IPS-20b (cell line): ENCODE measurements at regions not wholly inside any gene's neighbourhood (a gene's known extent, or its start where the extent isn't known, plus 50 kb on each side); places are given as distances from the start of the nearest gene placed in this dataset.

Source experiments
- H3K27ac ChIP-seq: one replicate; pipeline ENCODE4 v1.5.1; 2013; ENCODE audit warnings: low read length
- H3K27me3 ChIP-seq: 2 replicates; pipeline ENCODE4 v1.6.1; 2013; ENCODE audit warnings: mild to moderate bottlenecking, low read length, inconsistent platforms; ENCODE audit not compliant: insufficient read depth
- H3K36me3 ChIP-seq: 2 replicates; pipeline ENCODE4 v1.6.1; 2013; ENCODE audit warnings: low read depth, mild to moderate bottlenecking, inconsistent platforms, low read length, moderate library complexity; ENCODE audit not compliant: insufficient read depth
- H3K4me1 ChIP-seq: 2 replicates; pipeline ENCODE4 v1.6.1; 2013; ENCODE audit warnings: mild to moderate bottlenecking, control low read depth, inconsistent platforms, low read length, moderate library complexity; ENCODE audit not compliant: insufficient read depth
- H3K4me3 ChIP-seq: 2 replicates; pipeline ENCODE4 v1.5.1; 2013; ENCODE audit warnings: mild to moderate bottlenecking, low read length, inconsistent platforms
- H3K9ac ChIP-seq: 2 replicates; pipeline ENCODE4 v1.6.1; 2013; ENCODE audit warnings: low read depth, mild to moderate bottlenecking, inconsistent platforms, low read length, moderate library complexity
- H3K9me3 ChIP-seq: 2 replicates; pipeline ENCODE4 v1.6.1; 2013; ENCODE audit warnings: mild to moderate bottlenecking, low read depth, low read length, inconsistent platforms; ENCODE audit not compliant: insufficient read depth

DNA sequence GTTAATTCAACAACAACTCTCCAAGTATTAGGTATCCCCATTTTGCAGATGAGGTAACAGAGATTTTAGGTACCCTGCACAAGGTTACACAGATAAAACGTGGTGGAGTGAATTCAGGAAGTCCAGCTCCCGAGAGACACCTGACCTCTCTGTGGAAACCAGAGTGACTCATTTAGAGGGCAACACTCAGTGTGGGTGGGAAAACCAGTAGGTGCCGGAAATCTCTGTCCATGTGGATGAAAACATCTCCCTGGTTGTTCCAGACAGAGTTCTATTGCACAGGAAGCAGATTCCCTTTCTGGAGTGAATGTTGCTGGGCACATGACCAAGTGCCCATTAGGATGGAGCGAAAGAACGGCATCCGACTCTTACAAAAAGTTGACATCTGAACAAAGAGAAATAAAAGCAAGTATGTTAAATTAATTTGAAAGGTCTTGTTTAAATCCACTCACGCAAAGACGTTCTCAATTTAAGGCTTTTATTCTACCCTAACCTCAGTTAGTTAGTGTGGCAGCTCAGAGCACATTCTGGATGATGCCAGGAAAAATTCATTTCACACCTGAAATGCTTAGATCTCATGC lies 391.9 kb upstream of the WWC1 start:
- no peaks in the 10 kb centered on the region; the same call in 1 of the 2 replicates for H3K27me3 ChIP-seq
- no peak overlapping the region for H3K27ac ChIP-seq
- H3K4me1 ChIP-seq: peaks cover 17% of the 10 kb centered on the region
- H3K36me3 ChIP-seq: no peaks in the 10 kb centered on the region
- no peaks in the 10 kb centered on the region for H3K9me3 ChIP-seq
- no peak overlapping the region for H3K4me3 ChIP-seq
- H3K9ac ChIP-seq: no peak overlapping the region

DNA sequence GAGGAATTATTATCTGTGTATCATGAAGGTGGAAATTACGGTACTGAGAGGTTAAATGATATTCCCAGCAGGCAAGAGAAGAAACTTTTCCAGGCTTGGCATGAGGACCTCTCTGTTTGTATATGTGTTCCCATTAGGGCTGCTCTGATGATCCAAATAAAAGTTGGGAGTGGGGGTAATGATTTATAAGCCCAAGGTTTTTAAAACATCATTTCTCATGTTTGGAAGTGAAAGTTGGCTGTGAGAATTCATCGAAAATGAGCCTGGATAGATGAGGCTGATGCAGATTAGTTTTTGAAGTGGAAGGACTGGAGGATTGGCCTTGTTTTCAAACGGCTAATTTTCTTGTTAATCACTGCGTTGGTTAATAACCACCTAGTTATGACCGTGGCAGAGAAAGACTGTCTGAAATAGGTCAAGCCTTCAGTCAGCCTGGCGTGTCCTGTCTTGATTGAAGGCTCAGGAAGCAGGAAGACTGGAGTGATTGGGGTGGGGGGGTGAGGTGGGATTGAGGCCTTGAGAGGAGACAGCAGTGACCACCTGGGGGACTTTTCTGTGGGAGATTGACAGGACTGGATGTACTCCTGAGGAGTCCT lies 391.0 kb upstream of the WWC1 start:
- no peak overlapping the region for H3K9ac ChIP-seq
- H3K36me3 ChIP-seq: no peaks in the 10 kb centered on the region
- H3K27me3 ChIP-seq: no peaks in the 10 kb centered on the region; the same call in 1 of the 2 replicates
- no peak overlapping the region for H3K4me3 ChIP-seq
- no peak overlapping the region for H3K27ac ChIP-seq
- no peaks in the 10 kb centered on the region for H3K9me3 ChIP-seq
- peaks cover 21% of the 10 kb centered on the region for H3K4me1 ChIP-seq

DNA sequence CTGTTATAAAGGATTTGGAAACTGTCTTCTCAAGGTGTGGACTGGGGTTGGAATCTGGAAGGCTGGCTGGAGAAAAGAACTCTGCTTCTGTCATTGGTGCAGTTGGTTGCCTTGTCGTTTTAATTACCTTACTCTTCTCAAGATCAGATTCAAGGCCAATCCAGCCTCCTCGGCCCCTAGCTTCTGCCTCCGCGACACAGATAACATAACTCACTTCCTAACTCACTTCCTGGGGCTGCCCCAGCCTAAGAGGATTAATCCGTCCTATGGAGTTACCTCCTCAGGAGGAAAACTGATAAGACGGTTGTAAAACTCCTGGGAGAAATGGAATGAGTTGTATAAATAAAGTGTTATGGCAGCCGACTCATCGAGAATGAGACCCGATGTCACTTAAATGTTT lies 389.1 kb upstream of the WWC1 start:
- H3K4me1 ChIP-seq: peaks cover 30% of the 10 kb centered on the region
- H3K9me3 ChIP-seq: no peaks in the 10 kb centered on the region
- no peak overlapping the region for H3K4me3 ChIP-seq
- no peaks in the 10 kb centered on the region; the same call in 1 of the 2 replicates for H3K27me3 ChIP-seq
- no peaks in the 10 kb centered on the region for H3K36me3 ChIP-seq
- no peak overlapping the region for H3K9ac ChIP-seq
- no peak overlapping the region for H3K27ac ChIP-seq

DNA sequence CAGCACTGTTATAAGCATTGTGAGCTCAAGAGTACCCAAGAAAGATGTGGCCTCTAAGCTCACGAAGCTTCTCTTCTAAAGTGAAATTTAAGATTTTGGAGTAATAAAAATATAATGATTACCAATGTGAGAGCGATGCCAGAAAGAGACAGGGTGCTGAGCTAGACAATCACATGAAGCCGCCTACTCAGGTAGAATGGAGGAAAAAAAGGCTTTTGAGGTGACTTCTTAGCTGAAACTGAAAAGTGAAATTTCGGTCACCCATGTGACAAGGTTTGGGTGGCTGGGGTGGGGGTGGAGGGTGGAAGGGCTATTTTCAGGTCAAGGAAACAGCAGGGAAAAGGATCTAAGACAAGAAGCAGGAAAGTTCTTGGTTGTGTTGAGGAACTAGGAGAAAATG lies 388.2 kb upstream of the WWC1 start:
- Histone ChIP-seq H3K36me3 (no peaks in the 10 kb centered on the region), H3K4me3 (no peak overlapping the region), H3K4me1 (peaks cover 24% of the 10 kb centered on the region), H3K9me3 (no peaks in the 10 kb centered on the region), H3K27ac (no peak overlapping the region), H3K27me3 (no peaks in the 10 kb centered on the region; the same call in 1 of the 2 replicates), H3K9ac (no peak overlapping the region)

DNA sequence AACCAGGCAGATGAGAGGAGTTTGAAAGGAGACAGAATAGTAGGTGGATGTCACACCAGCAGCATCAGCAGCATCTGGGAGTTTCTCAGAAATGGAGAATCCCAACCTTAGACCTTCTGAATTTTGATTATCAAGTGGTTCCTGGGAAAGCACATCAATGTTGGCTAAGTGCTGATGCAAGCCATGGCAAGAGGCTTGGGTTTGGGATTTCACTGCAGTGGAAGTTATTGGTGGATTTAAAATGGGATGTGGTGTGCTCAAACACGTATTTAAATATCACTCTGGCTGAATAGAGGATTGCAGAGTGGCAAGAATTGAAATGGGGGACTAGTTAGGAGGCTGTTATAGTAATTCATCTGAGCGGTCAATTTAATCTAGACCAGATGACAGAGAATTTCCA lies 387.8 kb upstream of the WWC1 start:
- Histone ChIP-seq H3K27me3 (no peaks in the 10 kb centered on the region; the same call in 1 of the 2 replicates), H3K9ac (no peak overlapping the region), H3K9me3 (no peaks in the 10 kb centered on the region), H3K27ac (no peak overlapping the region), H3K4me1 (peaks cover 20% of the 10 kb centered on the region), H3K4me3 (no peak overlapping the region), H3K36me3 (no peaks in the 10 kb centered on the region)

DNA sequence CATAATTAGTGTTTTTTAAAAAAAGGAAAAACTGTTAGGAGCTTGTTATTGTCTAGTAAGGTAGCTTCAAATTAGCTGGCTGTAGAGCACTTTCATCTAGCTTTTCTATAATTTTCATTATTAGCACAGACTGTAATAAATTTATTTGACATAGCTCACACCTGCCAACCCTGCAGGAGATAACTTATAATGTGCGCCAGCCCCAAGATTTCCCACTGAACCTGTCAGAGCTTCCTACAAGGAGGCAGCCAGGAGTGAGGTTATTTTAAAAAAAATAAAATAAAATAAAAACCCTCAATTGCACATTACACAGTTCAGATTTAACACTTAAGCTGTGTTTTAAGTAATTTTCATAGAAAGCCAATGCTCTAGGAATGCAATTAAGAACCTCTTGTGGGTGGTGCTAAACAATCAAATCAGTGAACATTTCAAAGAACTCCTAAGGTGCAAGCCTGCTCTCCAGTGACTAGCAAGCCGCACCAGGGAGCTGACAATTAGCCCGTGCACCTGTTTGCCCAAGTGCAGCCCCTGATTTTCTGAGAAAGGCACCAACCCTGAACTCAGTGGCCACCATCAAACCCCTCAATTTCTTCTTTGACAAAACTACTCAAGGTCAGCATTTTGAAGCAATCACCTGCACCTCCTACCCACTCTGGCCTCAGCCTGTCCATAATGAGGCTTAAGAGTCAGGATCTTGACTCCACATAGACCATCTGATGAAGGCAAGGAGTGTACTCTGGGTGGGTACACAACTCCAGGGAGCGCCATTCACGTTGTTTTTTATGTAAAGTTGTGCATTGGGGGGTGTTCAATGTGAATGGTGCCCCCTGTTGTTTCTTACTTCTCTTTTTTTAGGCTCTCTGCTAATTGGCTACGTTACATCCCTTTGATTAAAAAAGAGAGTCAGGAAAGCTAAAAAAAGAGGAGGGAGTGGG lies 385.3 kb upstream of the WWC1 start:
- Histone ChIP-seq H3K4me1 (peaks cover 12% of the 10 kb centered on the region; the same call in 1 of the 2 replicates), H3K27ac (no peak overlapping the region), H3K36me3 (no peaks in the 10 kb centered on the region), H3K9me3 (no peaks in the 10 kb centered on the region), H3K27me3 (no peaks in the 10 kb centered on the region; the same call in 1 of the 2 replicates), H3K4me3 (peak overlapping the region; percentile 31; the same call in 1 of the 2 replicates), H3K9ac (no peak overlapping the region)

DNA sequence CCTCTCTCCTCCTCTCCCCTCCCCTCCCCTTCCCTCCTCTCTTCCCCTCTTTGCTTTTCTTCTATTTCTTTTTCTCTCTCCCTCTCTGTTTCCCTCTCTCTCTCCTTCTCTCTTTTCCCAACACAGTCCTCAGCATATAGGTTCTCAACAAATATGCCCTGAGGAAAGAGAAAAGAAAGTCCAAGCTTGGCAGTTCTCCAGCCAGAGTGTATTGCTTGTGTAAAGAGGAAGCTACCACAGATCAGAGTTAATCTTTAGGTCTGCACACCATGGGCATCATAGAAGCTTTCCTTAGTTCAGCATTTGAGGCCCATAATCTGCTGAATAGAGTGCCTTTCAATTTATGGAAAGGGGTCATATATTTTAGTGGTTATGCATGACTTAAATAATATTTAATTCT lies 382.8 kb upstream of the WWC1 start:
- no peak overlapping the region for H3K9ac ChIP-seq
- no peaks in the 10 kb centered on the region for H3K36me3 ChIP-seq
- H3K27me3 ChIP-seq: no peaks in the 10 kb centered on the region; the same call in 1 of the 2 replicates
- no peaks in the 10 kb centered on the region for H3K9me3 ChIP-seq
- H3K27ac ChIP-seq: no peak overlapping the region
- no peak overlapping the region for H3K4me3 ChIP-seq
- H3K4me1 ChIP-seq: peaks cover 19% of the 10 kb centered on the region

DNA sequence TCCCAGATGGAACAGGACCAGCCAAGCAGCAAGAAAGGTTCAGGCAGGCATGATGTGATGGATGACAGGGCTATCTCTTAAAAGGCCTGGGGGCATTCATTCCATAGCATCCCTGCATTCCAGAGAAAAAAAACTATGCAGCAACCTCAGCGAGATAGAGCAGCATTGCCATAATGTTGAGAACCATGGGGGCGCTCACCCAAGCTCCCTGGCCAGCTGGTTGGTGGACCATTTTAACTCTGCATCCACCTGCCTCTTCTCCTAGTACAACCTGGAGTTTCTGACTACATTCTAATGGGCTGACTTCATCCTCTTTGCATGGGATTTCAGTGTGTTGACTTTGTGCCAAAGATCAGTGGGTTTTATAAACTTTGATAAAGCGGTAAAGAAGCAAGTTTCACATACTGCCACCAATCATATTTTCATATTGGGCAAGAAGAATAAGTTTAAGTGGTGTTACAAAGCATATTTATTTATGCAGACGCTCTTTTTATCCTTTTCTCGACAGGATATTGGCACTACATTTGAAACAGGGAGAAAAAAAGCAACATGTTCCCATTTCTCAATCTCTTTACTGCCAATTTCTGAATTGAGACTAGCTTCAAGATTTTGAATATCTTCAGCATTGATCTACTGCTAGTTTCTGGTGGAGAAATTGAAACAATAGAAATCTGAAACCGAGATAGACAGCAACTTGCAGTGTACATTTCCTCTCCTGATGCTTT lies 378.3 kb upstream of the WWC1 start:
- Histone ChIP-seq H3K9me3 (no peaks in the 10 kb centered on the region), H3K4me1 (peaks cover 18% of the 10 kb centered on the region)

DNA sequence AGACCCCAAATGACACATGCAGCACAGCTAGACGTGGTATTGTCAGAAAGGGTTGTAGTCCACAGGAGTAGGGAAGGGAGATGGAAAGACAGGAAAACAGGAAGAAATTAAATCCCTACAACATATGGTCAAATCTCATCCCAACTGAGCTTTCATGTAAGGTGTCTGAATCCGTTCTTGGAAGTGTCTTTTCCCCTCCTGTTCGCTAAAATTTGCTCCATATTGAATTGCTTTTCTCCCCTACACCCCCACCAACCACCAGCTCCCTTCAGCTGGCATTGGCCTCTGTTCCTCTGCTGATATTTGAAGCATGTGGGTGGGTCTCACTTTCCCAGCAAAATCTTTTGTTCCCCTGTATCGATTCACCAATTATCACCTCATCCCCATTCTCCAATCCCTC lies 376.2 kb upstream of the WWC1 start:
- no peak overlapping the region for H3K4me3 ChIP-seq
- H3K9ac ChIP-seq: no peak overlapping the region
- no peaks in the 10 kb centered on the region for H3K36me3 ChIP-seq
- no peaks in the 10 kb centered on the region for H3K27me3 ChIP-seq
- peaks cover 26% of the 10 kb centered on the region for H3K4me1 ChIP-seq
- H3K9me3 ChIP-seq: no peaks in the 10 kb centered on the region
- no peak overlapping the region for H3K27ac ChIP-seq

More for the DNA sequence above, 378.3 kb upstream of the WWC1 start:
- no peak overlapping the region for H3K4me3 ChIP-seq
- no peaks in the 10 kb centered on the region for H3K27me3 ChIP-seq
- no peaks in the 10 kb centered on the region for H3K36me3 ChIP-seq
- H3K27ac ChIP-seq: no peak overlapping the region
- no peak overlapping the region for H3K9ac ChIP-seq

DNA sequence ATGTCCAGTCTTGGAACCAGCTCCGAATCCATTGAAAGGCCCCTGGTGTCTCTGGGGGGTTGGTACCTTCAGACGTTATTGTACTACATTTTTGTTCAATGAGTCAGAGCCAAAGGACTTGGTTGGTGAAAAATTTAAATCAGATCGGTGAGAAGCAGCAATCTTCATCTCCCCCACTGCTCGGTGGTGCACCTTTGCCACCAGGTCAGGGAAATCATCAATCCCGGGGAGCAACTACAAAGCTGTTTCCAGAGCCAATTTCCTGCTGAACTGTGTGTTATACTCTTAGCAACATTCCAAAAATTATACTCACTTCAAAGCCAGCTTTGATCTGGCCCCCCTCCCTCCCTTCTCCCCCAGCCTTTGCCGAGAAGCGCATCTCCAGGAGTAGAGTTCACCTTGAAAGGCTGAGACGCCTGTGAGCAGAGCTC lies 375.2 kb upstream of the WWC1 start:
- H3K9ac ChIP-seq: no peak overlapping the region
- H3K9me3 ChIP-seq: no peaks in the 10 kb centered on the region
- no peaks in the 10 kb centered on the region for H3K36me3 ChIP-seq
- no peaks in the 10 kb centered on the region for H3K27me3 ChIP-seq
- no peak overlapping the region for H3K4me3 ChIP-seq
- peaks cover 26% of the 10 kb centered on the region for H3K4me1 ChIP-seq
- H3K27ac ChIP-seq: no peak overlapping the region

DNA sequence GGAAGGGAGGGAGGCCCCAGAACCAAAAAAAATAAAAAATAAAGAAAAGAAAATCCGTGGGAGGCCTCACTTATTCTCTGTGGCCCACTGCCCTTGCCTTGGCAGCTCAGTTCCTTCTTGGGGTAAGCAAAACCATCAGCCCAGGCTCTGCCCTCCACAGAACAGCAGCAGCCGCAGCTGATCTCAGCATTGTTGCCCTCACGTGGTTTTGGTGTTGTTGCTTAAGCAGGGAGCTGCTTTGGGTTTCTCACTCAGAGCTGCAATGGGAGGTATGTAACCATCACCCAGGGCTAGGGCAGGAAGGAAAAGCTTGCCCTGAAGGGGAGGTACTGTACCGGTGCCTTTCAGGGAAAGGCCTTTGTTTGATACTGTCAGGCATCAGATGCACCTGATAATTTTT lies 374.7 kb upstream of the WWC1 start:
- Histone ChIP-seq H3K4me3 (no peak overlapping the region), H3K27me3 (no peaks in the 10 kb centered on the region), H3K9me3 (no peaks in the 10 kb centered on the region), H3K4me1 (peaks cover 26% of the 10 kb centered on the region), H3K36me3 (no peaks in the 10 kb centered on the region), H3K27ac (no peak overlapping the region), H3K9ac (no peak overlapping the region)
